ENCODE measurements at regions not wholly inside any gene's neighbourhood (a gene's known extent, or its start where the extent isn't known, plus 50 kb on each side); places are given as distances from the start of the nearest gene placed in this dataset.
"Not testable (repeated sequence)": the region's sequence is repeated elsewhere in the genome, so short reads cannot be mapped to it uniquely, and the experiment has no call there.

DNA sequence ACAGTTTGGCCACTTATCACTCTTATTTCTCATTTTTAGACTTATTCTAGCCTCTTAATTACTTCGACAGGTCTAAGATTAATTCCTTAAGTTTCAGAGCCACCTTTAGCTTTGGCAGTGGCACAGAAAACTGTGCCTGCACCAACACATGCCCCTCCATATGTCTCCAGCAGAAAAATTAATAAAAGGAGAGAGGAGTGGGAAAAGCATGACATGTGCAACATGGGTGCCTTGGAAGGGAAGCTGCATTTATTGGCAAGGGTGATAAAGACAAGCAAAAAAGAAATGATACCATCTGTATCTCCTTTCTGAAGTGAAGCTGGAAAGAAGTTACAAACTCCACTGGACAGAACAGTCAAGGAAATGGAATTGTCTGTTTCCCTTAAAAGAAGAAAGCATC lies 121.7 kb upstream of the CFAP20DC start:
- FAIRE-seq: no peak
- no peak for DNase-seq (ENCODE audit: insufficient read length, low spot score)

DNA sequence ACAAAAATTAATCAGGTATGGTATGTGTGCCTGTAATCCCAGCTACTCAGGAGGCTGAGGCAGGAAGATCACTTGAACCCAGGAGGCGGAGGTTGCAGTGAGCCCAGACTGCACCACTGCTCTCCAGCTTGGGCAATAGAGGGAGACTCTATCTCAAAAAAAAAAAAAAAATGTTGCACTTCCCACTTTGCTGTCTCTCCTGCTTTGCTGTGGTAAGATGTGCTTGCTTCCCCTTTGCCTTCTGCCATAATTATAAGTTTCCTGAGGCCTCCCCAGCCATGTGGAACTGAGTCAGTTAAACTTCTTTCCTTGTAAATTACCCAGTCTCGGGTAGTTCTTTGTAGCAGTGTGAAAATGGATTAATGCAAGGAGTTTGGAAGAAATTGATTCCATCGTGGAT lies 120.3 kb upstream of the CFAP20DC start:
- not testable (repeated sequence) for DNase-seq (ENCODE audit: insufficient read length, low spot score); FAIRE-seq

DNA sequence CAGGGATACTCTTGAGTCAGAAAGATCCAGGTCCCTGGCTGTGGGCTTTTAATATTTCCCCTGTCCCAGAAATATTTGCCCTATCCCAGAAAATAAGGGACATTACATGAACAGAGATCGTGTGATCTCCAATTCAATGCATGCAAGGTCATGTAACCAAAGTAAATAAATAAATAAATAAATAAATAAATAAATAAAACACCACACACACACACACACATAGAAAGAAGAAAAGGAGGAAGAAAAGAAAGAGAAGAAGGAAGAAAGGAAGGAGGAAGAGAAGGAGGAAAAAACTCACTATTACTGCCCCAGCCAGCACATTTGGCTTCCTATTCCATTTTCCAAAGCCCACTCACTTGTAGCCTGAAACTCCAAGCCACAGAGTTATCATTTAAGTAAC lies 117.9 kb upstream of the CFAP20DC start:
- DNase-seq (ENCODE audit: insufficient read length, low spot score) (no peak), FAIRE-seq (no peak)

DNA sequence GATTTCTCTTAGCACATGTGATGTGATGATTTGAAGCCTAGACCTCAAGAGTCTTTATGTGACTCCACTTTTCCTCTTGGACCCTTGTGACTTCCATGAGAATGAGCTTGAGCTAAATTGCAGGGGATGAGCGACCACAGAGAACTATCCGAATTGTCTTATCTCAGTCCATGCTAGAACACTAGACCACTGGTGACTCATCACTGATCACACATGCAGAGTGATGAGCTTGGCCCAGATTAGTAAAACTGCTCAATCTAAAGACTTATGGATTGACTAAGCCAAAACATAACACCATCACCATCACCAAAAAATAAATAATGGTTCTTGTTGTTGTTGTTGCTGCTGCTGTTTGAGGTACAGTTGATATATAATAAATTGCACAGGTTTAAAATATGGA lies 114.1 kb upstream of the CFAP20DC start:
- DNase-seq (ENCODE audit: insufficient read length, low spot score) (no peak), FAIRE-seq (no peak)

DNA sequence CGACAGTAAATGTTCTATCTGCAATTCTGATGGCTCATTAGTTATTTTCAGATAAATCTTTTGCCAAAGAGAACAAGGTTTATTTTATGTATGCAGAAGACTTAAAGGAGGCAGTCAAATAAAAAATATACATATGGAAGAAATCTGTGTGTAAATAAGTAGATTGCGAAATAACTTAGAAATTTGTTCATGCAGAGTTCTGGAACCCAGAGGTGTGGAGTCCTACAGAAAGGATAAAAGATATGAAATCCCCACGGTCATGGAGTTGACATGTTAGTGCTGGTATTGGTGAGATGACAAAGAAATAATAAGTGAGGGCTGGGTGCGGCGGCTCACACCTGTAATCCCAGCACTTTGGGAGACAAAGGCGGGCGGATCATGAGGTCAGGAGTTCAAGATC lies 111.2 kb upstream of the CFAP20DC start:
- no peak for DNase-seq (ENCODE audit: insufficient read length, low spot score)
- no peak for FAIRE-seq

DNA sequence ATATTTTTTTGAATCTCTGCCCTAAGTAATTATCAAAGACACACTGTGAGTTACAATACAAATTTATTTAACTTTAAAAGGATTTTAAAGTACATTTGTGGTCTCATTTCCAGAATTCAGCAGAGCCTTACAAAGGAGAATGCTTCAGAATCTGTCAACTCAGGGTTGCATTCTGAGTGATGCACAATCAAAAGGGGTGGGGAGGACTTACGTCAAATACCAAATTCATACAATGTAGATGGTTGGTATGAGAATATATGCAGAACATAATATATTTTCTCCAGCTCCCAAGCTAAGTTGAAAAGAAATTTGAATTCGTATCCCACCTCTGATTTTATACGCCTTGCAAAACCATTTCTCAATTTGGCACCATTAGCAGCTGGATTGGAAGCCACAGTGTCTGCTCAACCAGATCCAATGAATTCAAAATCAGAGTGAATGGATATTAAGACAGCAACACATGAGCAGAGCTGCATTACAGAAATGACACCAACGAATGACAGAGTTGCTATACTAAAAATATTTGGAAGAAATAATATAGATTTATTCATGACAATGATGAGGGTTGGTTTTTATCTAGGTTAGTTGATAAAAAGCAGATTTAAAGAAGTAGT lies 110.4 kb upstream of the CFAP20DC start:
- FAIRE-seq: no peak
- DNase-seq (ENCODE audit: insufficient read length, low spot score): no peak

DNA sequence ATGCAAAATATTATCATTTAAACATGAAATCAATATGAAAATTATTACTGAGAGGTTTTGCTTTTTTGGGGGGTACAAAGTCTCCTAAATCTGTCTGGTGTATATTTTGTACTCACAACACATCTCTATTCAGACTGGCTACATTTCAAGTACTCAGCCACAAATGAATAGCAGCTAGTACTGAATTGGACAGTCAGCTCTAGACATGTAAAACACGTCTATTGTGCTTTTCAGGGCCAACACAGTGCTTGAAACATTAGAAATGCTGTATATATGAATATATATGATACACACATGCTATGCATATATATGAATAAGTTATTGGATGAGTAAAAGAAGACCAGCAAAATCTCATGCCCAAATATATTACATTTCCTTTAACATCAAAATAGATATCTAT lies 103.8 kb upstream of the CFAP20DC start:
- DNase-seq (ENCODE audit: insufficient read length, low spot score): no peak
- FAIRE-seq: no peak

DNA sequence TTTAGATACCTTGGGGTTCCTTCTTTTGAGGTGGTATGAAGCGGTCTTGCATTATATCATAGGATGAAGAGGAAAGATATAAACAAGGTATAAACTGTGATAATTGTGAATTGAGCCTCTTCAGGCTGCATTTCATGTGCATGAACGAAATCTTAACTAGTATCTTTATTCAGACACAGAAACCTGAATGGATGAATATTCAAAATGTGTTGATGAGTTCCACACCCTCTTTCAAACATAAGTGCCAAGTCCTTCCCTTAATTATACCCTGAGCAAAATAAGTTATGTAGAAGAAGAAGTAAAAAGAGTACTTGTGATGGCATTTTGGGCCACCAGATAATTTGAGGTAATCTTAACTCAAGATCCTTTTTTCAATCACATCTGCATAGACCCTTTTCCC lies 103.1 kb upstream of the CFAP20DC start:
- FAIRE-seq (no peak), DNase-seq (ENCODE audit: insufficient read length, low spot score) (no peak)

DNA sequence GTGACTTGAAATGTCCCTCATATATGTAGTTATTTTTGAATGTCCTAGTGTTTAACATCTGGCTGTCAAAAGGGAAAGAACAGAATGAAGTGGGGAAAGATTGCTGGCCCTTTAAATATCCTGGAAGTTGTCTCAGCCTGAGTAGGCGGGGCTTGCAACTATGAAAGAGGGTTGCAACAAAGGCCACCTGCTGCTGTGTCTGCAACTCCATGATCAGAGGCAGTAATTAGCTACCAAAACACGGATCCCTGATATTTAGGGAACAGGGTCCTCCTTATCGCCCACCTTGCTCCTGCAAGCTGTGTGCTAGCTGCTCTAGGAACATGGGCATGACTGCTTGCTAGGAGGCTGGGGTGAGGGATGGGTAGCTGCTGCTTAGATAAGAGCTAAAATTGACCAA lies 100.2 kb upstream of the CFAP20DC start:
- no peak for DNase-seq (ENCODE audit: insufficient read length, low spot score)
- FAIRE-seq: no peak

DNA sequence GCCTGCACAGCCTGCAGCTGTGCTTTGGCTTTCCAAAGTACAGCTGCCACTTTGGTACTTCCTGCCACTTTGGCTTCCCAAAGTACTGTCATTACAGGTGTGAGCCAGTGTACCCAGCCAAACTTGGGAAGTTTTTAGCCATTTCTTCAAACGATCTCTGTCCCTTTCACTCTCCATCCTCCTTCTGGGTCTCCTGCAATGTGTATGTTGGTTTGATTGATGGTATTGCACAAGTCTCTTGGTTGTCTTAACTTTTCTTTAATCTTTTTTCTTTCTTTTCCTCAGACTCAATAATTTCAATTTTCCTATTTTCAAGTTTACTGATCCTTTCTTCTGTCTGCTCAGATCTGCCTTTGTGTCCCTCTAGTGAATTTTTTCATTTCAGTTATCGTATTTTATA lies 99.3 kb upstream of the CFAP20DC start:
- no peak for DNase-seq (ENCODE audit: insufficient read length, low spot score)
- no peak for FAIRE-seq

DNA sequence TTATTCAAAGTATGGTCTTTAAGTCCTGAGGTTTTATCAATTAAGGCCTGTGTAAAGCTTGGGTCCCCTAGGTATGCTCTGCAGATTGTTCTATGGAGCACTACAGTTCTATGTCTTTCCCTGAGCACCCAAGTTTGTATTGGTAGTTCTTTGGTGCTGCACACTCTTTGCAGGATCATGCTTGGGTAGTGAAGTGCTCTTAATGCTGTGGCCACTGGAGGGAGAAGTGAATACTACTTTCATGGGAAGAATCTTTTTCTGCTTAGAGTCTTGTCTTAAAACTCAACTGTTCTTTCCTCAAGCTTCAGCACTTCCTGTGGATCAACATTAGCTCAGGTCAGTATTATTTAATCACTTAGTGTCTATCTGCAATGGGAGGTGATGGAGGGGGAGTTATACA lies 93.6 kb upstream of the CFAP20DC start:
- DNase-seq (ENCODE audit: insufficient read length, low spot score): no peak
- no peak for FAIRE-seq

DNA sequence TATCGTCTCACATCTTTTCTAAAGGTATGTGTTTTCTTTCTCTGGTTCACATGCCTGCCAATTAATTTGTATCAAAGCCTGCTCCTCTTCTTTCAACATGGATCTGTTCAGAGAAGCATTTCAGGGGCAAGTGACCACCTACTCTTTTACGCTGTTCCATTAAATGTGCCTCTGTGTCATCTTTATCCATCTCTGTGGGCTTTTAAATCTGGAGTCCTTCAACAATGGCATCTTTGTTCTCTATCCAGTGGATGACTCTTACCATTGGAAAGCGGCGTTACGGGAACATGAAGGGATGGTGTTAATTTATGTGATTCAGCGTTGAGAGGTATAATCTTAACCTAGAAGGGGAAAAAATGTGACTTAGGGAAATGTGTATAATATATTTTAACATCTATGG lies 92.7 kb upstream of the CFAP20DC start:
- no peak for DNase-seq (ENCODE audit: insufficient read length, low spot score)
- FAIRE-seq: no peak

DNA sequence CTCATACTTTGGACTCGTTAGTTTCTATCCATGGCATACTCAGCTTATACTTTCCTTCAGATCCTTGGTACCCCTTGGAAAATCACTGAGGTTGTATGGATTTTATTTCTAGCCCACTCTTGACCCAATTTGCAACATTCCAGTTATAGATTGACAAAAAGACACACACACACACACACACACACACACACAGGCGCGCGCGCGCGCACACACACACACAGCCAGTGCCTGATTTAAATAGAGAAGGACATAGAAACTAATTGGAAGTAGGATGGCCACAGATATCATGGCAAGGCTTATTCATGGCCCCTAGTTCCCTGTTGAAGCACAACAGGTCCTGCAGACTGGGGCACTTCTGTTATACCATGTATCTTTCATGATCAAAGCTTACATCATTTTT lies 89.1 kb upstream of the CFAP20DC start:
- DNase-seq (ENCODE audit: insufficient read length, low spot score): no peak
- no peak for FAIRE-seq

DNA sequence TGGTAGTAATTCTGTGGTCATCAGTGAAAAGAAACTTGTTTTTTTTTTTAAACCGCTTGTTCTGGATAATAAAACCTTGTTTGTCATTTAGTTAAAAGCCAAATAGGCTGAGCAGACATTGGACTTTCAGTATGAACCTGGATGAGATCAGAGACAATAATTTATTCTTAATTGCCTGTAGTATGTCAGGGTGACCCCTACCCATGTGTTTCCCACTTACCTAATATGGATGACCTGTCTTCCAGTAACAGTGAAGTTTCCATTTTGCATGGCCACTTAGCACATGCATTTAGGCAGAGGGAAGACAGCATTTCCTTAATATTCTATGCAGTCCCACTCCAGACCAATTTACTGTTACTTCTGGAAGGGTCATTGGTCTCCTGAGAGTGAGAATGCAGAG lies 87.6 kb upstream of the CFAP20DC start:
- no peak for FAIRE-seq
- DNase-seq (ENCODE audit: insufficient read length, low spot score): no peak

DNA sequence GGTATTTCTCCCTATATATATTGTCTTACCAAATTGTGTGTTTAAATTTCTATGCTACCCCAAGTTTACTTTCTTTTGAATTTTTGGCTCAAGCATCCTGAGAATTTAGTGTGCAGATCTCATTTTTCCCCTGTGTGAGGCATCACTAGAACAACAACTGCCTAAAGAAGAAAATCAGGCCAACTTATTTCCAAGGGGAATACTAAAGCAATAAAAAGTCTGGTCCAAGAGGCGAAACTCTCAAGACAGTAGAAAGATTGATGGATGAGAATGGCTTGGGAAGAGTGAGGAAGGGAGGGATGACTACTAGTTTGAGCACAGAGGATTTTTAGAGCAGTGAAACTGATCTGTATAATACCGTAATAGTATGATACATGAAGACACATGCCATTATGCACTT lies 86.3 kb upstream of the CFAP20DC start:
- FAIRE-seq: no peak
- no peak for DNase-seq (ENCODE audit: insufficient read length, low spot score)

DNA sequence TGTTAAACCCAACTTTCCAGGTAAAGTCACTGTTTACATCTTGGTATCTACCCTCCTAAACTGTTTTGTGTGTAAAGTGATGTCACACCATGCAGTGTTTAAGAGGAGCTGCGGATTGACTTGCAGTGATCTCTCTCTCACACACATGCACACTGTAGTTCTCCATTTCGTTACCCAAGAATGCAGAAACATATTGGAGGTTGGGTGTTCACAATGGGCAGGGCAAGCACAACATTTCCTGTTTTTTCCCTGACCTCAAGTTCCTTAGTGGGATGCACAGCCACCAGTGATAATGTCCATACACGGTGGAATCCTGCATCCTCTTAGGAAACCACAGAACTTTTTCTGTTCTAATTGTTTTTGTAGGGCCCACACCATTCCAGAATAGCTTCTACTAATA lies 85.3 kb upstream of the CFAP20DC start:
- DNase-seq (ENCODE audit: insufficient read length, low spot score) (no peak), FAIRE-seq (no peak)

DNA sequence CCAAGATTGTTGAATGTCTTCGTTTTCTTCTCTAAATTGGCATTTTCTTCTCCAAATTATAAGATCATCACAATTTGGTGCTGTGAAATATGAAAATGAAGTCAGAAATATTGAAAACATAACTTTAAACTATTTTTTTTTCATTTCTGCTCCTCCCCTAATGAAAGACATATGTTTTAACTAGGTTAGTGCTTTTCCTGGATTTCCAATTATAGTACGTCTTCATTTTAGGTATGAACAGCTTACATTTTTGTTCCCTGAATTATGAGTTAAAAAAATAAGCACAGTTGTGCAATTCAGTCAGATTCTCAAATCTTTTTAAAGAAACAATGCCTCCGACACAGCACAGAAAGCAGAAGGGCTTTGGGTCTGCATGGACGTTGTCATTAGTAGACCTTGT lies 83.5 kb upstream of the CFAP20DC start:
- DNase-seq (ENCODE audit: insufficient read length, low spot score) (no peak), FAIRE-seq (no peak)

DNA sequence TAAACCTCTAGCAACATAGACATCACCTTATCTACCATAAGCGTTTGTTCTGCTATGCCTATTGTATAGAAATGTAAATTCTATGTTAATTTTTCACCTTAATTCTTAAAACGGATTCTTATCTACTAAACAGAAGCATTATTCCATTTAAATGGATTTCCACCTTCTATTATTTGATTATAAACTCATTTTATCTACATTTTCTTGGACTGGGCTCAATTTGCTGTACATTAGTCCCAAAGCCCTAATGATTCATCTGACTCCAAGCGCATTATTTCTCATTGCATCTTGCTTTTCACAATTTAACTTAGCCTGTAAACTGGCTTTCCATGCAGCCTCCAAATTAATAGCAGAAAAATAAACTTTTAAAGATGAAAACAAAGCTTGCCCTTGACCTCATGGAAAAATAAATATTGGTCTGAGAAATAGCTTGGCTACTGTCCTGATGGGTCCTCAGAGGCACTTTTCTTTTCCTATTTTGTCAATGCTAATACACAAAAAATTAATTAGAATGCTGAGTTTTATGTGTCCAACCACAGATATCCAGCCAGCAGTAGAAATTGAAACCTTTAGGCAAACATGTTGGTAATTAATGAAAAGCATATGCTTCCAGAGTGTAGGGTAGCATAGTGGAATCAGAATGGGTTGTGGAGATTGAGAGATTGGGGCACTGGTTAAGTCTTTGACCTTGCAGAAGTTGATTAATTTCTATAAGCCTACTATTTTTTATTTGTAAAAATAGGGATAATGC lies 81.4 kb upstream of the CFAP20DC start:
- no peak for DNase-seq (ENCODE audit: insufficient read length, low spot score)
- FAIRE-seq: no peak

DNA sequence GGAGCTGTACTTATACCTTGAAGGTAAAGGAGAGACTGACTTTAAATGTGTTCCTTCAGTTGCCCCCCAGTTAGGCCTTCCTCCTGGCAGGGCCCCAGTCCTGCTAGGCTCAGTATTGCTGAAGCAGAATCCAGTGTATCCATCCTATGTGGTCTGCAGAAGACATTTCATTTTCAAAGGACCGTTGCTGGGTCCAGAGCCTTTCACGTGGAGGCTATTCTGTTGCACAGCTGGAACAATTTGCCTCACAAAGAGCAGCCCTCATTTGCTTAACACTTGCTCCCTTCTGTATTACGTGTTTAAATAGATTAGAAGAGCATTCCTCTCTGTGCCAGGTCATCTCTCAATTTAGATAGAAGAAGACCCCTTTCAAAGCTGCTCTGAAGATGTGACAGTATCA lies 78.9 kb upstream of the CFAP20DC start:
- no peak for FAIRE-seq
- DNase-seq (ENCODE audit: insufficient read length, low spot score): no peak

DNA sequence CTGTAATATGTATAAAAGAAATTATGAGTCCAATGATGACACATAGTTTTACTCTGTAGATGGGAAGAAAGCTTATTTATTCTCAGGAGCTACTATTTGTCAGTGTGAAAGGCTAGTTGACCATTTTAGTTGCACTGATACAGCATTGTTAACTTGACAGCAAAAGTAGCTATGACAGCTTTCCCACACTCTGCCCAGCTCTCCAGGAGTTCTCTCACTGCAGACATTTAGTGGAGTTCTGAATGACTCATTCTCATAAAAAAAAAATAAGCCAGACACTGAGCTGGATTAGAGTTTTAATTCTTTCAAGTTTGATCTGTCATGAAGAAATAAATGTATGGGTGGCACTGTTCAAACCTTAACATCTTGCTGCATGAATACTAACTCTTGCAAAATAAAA lies 77.2 kb upstream of the CFAP20DC start:
- peak; percentile 57 for DNase-seq (ENCODE audit: insufficient read length, low spot score)
- FAIRE-seq: no peak

DNA sequence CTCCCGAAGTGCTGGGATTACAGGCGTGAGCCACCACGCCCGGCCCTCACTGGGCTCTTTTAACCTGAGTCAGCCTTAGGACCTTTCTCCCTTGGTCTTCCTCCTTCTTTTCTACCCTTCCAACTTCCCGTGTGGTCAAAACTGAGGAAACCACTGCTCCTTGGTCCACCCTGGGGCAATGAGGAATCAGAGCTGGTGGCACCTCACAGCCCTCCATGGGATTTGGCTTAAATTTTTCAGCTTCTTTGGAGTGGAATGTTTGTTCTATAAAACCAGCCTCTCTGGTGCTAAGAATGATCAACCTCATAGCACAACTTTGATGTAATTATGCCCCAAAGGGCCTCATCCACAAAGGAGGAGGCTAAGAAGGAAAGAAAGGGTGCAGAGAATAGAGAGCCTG lies 76.6 kb upstream of the CFAP20DC start:
- FAIRE-seq (no peak), DNase-seq (ENCODE audit: insufficient read length, low spot score) (no peak)

DNA sequence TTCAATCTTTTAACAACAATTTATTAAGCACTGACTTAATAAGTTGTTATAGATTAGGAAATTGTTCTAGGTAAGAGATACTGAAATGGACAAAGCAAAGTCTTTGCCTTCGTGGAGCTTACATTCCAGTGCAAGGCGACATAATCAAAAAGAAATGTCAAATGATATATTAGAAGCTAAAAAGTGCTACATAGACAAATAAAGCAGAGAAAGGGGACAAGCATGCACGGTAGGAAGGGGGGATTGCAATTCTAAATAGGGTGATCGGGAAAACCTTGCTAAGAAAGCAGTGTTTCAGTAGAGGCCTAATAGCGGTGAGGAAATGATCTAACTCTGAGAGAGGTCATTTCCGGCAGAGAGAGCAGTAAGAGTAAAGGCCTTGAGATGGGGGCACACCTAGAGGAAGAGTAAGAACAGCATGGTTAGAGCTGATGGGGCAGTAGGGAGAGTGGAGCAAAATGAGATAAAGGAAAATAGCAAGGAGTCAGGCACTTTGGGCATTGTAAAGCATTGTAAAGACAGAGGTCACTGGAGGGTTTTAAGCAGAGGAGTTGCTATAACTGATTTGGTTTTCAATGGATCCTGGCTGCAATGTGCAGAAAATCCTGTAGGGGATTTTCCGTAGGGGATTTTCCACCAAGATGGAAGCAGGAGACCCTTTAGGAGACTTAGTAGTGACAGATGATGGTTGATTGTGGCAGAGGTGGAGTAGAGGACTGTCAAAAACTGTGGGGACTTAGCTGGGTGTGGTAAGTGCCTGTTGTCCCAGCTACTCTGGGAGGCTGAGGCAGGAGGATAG lies 71.7 kb upstream of the CFAP20DC start:
- DNase-seq (ENCODE audit: insufficient read length, low spot score): no peak
- FAIRE-seq: no peak

Data from HTR-8/SVneo (cell line).